Liver (tissue), 7 donors: ENCODE measurements at regions not wholly inside any gene's neighbourhood (a gene's known extent, or its start where the extent isn't known, plus 50 kb on each side); places are given as distances from the start of the nearest gene placed in this dataset.

Source experiments
- DNase-seq: peaks from one replicate; pipeline ENCODE4 v3.0.0-alpha.2; 2017; ENCODE audit warnings: low spot score
- H3K27ac ChIP-seq, 2 donors: one replicate each; pipeline ENCODE4 v1.7.0; 2013; ENCODE audit warnings: inconsistent platforms in 2 of 2, low read length in 2 of 2, control low read depth in 1 of 2, low read depth in 1 of 2, mild to moderate bottlenecking in 1 of 2
- H3K27me3 ChIP-seq, 4 donors: one replicate each; pipeline versions ENCODE4 v1.6.1 to v1.7.0; 2013; ENCODE audit warnings: low read length in 3 of 4, inconsistent platforms in 1 of 4, mild to moderate bottlenecking in 1 of 4, moderate library complexity in 1 of 4; ENCODE audit not compliant: control insufficient read depth in 4 of 4, insufficient read depth in 4 of 4
- H3K36me3 ChIP-seq, 4 donors: one replicate each; pipeline versions ENCODE4 v1.6.1 to v1.7.0; 2013; ENCODE audit warnings: low read length in 3 of 4, mild to moderate bottlenecking in 3 of 4, low read depth in 1 of 4, moderate library complexity in 1 of 4; ENCODE audit not compliant: control insufficient read depth in 4 of 4, insufficient read depth in 3 of 4
- H3K4me1 ChIP-seq, 4 donors: one replicate each; pipeline versions ENCODE4 v1.6.1 to v1.7.0; 2013; ENCODE audit warnings: low read length in 3 of 4, mild to moderate bottlenecking in 3 of 4, moderate library complexity in 1 of 4; ENCODE audit not compliant: control insufficient read depth in 4 of 4, insufficient read depth in 4 of 4
- H3K4me3 ChIP-seq, 3 donors: one replicate each; pipeline versions ENCODE4 v1.6.1 to v1.7.0; 2013; ENCODE audit warnings: low read length in 3 of 3, control low read depth in 1 of 3, low read depth in 1 of 3, mild to moderate bottlenecking in 1 of 3
- H3K9ac ChIP-seq, 2 donors: one replicate each; pipeline ENCODE4 v1.7.0; 2013; ENCODE audit warnings: low read length in 2 of 2, mild to moderate bottlenecking in 2 of 2, moderate library complexity in 2 of 2, control low read depth in 1 of 2, low read depth in 1 of 2
- H3K9me3 ChIP-seq, 4 donors: one replicate each; pipeline versions ENCODE4 v1.6.1 to v1.7.0; 2013; ENCODE audit warnings: low read length in 3 of 4; ENCODE audit not compliant: control insufficient read depth in 4 of 4
- CTCF ChIP-seq: fragments of 150-350 bp; IDR thresholded peaks from 2 replicates; pipeline ENCODE4 v1.5.1; 2017; ENCODE audit warnings: improper control_type of control experiment, low read depth, low read length; ENCODE audit not compliant: missing input control
- EGR1 ChIP-seq, 2 donors: IDR thresholded peaks; 2 replicates each; pipeline ENCODE4 v1.6.1; 2016 to 2018; ENCODE audit warnings: antibody characterized with exemption in 2 of 2, low read depth in 2 of 2
- FOXA1 ChIP-seq: IDR thresholded peaks from 2 replicates; pipeline ENCODE4 v1.6.1; 2016; ENCODE audit warnings: antibody characterized with exemption
- FOXA2 ChIP-seq: IDR thresholded peaks from 2 replicates; pipeline ENCODE4 v1.6.1; 2016; ENCODE audit warnings: antibody characterized with exemption
- GABPA ChIP-seq, 2 donors: IDR thresholded peaks in 1 of 2; conservative IDR thresholded peaks in 1 of 2; 2 replicates each; pipeline ENCODE4 v1.6.1; 2016; ENCODE audit warnings: antibody characterized with exemption in 2 of 2, mild to moderate bottlenecking in 1 of 2, moderate library complexity in 1 of 2
- HNF4A ChIP-seq, 2 donors: conservative IDR thresholded peaks; 2 replicates each; pipeline ENCODE4 v1.6.1; 2016; ENCODE audit warnings: antibody characterized with exemption in 2 of 2, mild to moderate bottlenecking in 2 of 2
- HNF4G ChIP-seq: IDR thresholded peaks from 2 replicates; pipeline ENCODE4 v1.6.1; 2016; ENCODE audit warnings: antibody characterized with exemption
- JUND ChIP-seq, 2 donors: IDR thresholded peaks; 2 replicates each; pipeline ENCODE4 v1.6.1; 2016; ENCODE audit warnings: antibody characterized with exemption in 2 of 2
- NR2F2 ChIP-seq: IDR thresholded peaks from 2 replicates; pipeline ENCODE4 v1.6.1; 2016; ENCODE audit warnings: antibody characterized with exemption
- RAD21 ChIP-seq, 2 donors: IDR thresholded peaks; 2 replicates each; pipeline ENCODE4 v1.6.1; 2016; ENCODE audit warnings: antibody characterized with exemption in 2 of 2, mild to moderate bottlenecking in 2 of 2
- REST ChIP-seq: IDR thresholded peaks from 2 replicates; pipeline ENCODE4 v1.6.1; 2016; ENCODE audit warnings: antibody characterized with exemption, mild to moderate bottlenecking
- RXRA ChIP-seq, 2 donors: IDR thresholded peaks; 2 replicates each; pipeline ENCODE4 v1.6.1; 2017 to 2018; ENCODE audit warnings: antibody characterized with exemption in 2 of 2, mild to moderate bottlenecking in 1 of 2
- SP1 ChIP-seq: IDR thresholded peaks from 2 replicates; pipeline ENCODE4 v1.6.1; 2018; ENCODE audit warnings: antibody characterized with exemption, mild to moderate bottlenecking
- TAF1 ChIP-seq: conservative IDR thresholded peaks from 2 replicates; pipeline ENCODE4 v1.6.1; 2016; ENCODE audit warnings: antibody characterized with exemption, mild to moderate bottlenecking
- YY1 ChIP-seq: IDR thresholded peaks from 2 replicates; pipeline ENCODE4 v1.6.1; 2016; ENCODE audit warnings: antibody characterized with exemption, mild to moderate bottlenecking
- ZBTB33 ChIP-seq: IDR thresholded peaks from 2 replicates; pipeline ENCODE4 v1.6.1; 2016; ENCODE audit warnings: antibody characterized with exemption
- TF ChIP-seq, protein P1 (sequence below): IDR thresholded peaks from 2 replicates; pipeline ENCODE4 v1.6.1; 2016; ENCODE audit warnings: antibody characterized with exemption
- TF ChIP-seq, protein P2 (sequence below): IDR thresholded peaks from 2 replicates; pipeline ENCODE4 v1.6.1; 2016; ENCODE audit warnings: antibody characterized with exemption
- donor health status: healthy.
- donor health status: healthy.
- donor health status: healthy.
- donor health status: healthy.

GRCh38 chr3:103184772-103185171 is 750.0 kb downstream of the ZPLD1 start:
- H3K27ac ChIP-seq = no peak overlapping the region
- no peak for TF ChIP-seq RAD21 (IDR thresholded peaks at IDR 0.05)
- no peak overlapping the region for H3K4me3 ChIP-seq
- H3K9me3 ChIP-seq = peaks cover 0 to 2% (median 0%) of the 10 kb centered on the region in 4 donors
- H3K36me3 ChIP-seq = no peaks in the 10 kb centered on the region
- H3K9ac ChIP-seq = no peak overlapping the region
- H3K27me3 ChIP-seq = no peaks in the 10 kb centered on the region
- no peaks in the 10 kb centered on the region for H3K4me1 ChIP-seq
- DNase-seq = no peak

- TF ChIP-seq REST (no peak), HNF4G (no peak), ZBTB33 (no peak), YY1 (no peak), JUND (IDR thresholded peaks at IDR 0.05) (no peak), HNF4A (conservative IDR thresholded peaks at IDR 0.05) (no peak), EGR1 (IDR thresholded peaks at IDR 0.05; ENCODE audit: low read depth in 2 of 2) (no peak), SP1 (no peak), TAF1 (no peak), FOXA2 (no peak), RAD21 (IDR thresholded peaks at IDR 0.05) (no peak), FOXA1 (no peak), GABPA (IDR thresholded peaks at IDR 0.05 in 1 of 2, conservative IDR thresholded peaks at IDR 0.05 in 1 of 2) (no peak), RXRA (IDR thresholded peaks at IDR 0.05) (no peak), NR2F2 (no peak), CTCF (no peak)
- TF ChIP-seq, protein P1, sequence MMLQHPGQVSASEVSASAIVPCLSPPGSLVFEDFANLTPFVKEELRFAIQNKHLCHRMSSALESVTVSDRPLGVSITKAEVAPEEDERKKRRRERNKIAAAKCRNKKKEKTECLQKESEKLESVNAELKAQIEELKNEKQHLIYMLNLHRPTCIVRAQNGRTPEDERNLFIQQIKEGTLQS = no peak
- TF ChIP-seq, protein P2, sequence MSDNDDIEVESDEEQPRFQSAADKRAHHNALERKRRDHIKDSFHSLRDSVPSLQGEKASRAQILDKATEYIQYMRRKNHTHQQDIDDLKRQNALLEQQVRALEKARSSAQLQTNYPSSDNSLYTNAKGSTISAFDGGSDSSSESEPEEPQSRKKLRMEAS = no peak
- no peak for DNase-seq
- Histone ChIP-seq H3K4me3 (no peak overlapping the region), H3K36me3 (no peaks in the 10 kb centered on the region), H3K27me3 (no peaks in the 10 kb centered on the region), H3K9me3 (no peaks in the 10 kb centered on the region), H3K4me1 (no peaks in the 10 kb centered on the region), H3K27ac (no peak overlapping the region), H3K9ac (no peak overlapping the region)
These were observed 755.1 kb downstream of the ZPLD1 start for GRCh38 chr3:103189941-103190340.
